GM21381 (cell line): ENCODE measurements at regions not wholly inside any gene's neighbourhood (a gene's known extent, or its start where the extent isn't known, plus 50 kb on each side); places are given as distances from the start of the nearest gene placed in this dataset.

Experiments
- ATAC-seq: cut with Tn5 transposase; IDR thresholded peaks from one replicate; pipeline ENCODE4 v1.9.1; 2021; ENCODE audit warnings: mild to moderate bottlenecking, moderate library complexity; ENCODE audit not compliant: unreplicated experiment

GRCh38 chr5:103498800-103499551 is 63.6 kb downstream of the NUDT12 start:
- ATAC-seq = no peak

- no peak for ATAC-seq
These were observed 64.4 kb downstream of the NUDT12 start for GRCh38 chr5:103498211-103498610.

GRCh38 chr5:103497781-103498180 is 64.8 kb downstream of the NUDT12 start:
- ATAC-seq = no peak

GRCh38 chr5:103490030-103490739 is 72.4 kb downstream of the NUDT12 start:
- no peak for ATAC-seq

- ATAC-seq = no peak
These were observed 73.3 kb downstream of the NUDT12 start for GRCh38 chr5:103489307-103489706.

- ATAC-seq = no peak
These were observed 74.6 kb downstream of the NUDT12 start for GRCh38 chr5:103487822-103488493.

GRCh38 chr5:103487218-103487617 is 75.4 kb downstream of the NUDT12 start:
- ATAC-seq = no peak

- no peak for ATAC-seq
These were observed 75.8 kb downstream of the NUDT12 start for GRCh38 chr5:103486739-103487138.

- ATAC-seq = no peak
These were observed 82.3 kb downstream of the NUDT12 start for GRCh38 chr5:103480246-103480645.

- no peak for ATAC-seq
These were observed 84.9 kb downstream of the NUDT12 start for GRCh38 chr5:103477678-103478077.

GRCh38 chr5:103476811-103477210 is 85.8 kb downstream of the NUDT12 start:
- ATAC-seq = no peak

GRCh38 chr5:103475629-103476240 is 86.9 kb downstream of the NUDT12 start:
- ATAC-seq = no peak

- ATAC-seq = no peak
These were observed 87.9 kb downstream of the NUDT12 start for GRCh38 chr5:103474677-103475076.

- ATAC-seq = no peak
These were observed 88.9 kb downstream of the NUDT12 start for GRCh38 chr5:103473725-103474124.

GRCh38 chr5:103472830-103473229 is 89.8 kb downstream of the NUDT12 start:
- ATAC-seq = no peak

GRCh38 chr5:103472265-103472664 is 90.3 kb downstream of the NUDT12 start:
- ATAC-seq = no peak

GRCh38 chr5:103469288-103470040 is 93.1 kb downstream of the NUDT12 start:
- ATAC-seq = no peak

GRCh38 chr5:103467831-103468230 is 94.8 kb downstream of the NUDT12 start:
- no peak for ATAC-seq

GRCh38 chr5:103466495-103466894 is 96.1 kb downstream of the NUDT12 start:
- no peak for ATAC-seq

- no peak for ATAC-seq
These were observed 96.7 kb downstream of the NUDT12 start for GRCh38 chr5:103465891-103466290.
